SKM-1 treated with dmso at 0.1 percent for 144 hours (cell line): ENCODE measurements at regions not wholly inside any gene's neighbourhood (a gene's known extent, or its start where the extent isn't known, plus 50 kb on each side); places are given as distances from the start of the nearest gene placed in this dataset.

Experiments used
- DNase-seq: peaks from one replicate; lab custom pipeline; 2025; ENCODE audit not compliant: unreplicated experiment; lab: John Stamatoyannopoulos, UW

DNA sequence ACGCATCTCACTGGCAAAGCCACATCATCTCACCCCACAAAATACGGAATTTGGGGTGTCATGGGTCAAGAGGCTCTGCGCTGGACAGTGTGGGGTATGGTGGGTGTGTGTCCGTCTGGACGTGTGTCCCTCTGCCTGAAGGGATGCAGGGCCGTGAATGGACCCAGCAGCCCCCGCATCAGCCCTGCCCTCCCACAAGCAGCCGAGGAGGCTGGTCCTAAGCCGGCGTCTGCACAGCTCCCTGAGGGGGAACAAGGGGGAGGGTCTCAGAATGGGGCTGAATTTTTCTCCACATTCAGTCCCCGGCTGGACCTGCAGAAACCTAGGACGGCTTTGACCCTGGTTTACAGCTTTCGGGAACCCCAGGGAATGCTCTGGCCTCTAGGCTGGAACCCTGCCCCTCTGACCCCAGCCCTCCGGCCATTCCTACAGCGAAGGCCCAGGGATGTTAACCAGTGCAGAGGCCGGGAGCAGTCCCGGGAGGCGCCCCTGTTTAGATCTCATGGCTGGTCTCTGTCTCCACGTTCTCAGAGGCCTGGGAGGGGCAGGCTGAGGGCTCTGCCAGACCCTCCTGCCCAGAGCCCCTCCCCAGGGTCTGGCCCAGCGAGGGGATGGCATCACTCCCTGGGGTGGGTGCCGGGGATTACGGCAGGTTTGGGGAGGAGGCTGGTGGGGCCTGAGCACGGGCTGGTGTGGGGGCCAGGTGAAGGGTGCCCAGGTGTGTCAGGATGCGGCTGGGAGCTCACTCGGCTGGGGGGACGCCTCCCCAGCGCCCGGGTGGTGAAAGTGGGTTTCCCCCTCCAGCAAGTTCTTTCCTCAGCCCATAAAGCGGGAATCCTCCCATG, 156.5 kb upstream of the C14orf180 start:
- DNase-seq: no peak

- no peak for DNase-seq
Measured at GRCh38 chr14:104423701-104424405, 155.7 kb upstream of the C14orf180 start.

DNA sequence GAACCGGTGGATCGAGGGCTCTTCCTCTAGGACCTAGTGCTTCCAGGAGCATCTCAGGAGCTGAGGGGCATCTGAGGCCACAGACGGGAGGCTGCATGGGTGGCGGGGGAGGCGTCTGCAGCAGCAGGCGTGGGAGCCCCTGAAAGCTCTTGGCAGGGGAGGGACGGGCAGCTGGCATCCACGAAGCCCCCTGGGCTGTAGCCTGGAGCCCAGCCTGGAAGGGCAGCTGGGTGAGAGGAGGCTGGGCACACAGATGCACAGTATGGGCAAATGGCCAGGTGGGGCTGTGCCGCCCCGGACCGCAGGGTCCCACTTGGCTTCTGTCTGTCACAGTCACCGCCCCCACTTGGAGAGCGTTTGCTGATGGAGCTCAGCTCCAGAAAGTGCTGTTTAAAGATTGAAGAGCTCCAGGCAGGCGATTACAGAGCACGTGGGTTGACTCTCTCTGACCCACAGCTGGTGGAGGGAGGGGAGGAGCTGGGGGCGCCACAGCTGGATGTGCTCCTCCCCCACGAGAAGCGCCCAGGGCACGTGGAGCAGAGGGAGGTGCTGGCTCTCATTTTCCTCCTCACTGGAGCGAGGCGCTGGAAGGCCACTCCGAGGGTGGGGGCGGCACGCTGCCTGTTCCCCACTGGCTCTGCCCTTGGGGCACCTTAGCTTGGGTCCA, 155.0 kb upstream of the C14orf180 start:
- no peak for DNase-seq

DNA sequence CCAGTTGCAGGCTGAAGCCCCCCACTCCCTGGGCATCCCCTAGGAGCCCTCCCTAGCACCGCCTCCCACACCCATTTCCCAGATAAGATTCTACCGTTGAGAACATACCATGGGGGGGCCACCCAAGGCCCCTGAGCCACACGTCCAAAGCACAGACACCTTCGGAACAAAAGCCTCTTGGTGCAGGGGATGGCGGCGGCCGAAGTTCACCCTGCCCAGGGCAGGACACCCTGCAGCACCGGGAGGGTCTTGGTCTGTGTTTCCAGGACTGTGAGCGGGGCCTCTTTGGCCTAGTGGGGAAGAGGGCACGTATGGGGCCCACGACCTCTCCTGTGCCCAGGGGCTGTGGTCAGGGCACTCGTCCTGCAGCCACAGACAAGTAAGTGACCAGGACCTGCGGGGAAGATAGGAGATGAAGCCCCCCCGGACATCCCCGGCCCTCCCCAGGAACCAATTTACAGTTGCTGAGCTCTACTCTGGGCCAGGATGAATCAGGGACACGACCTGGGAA, 154.3 kb upstream of the C14orf180 start:
- no peak for DNase-seq

GRCh38 chr14:104425763-104426646, 153.6 kb upstream of the C14orf180 start:
- no peak for DNase-seq

DNA sequence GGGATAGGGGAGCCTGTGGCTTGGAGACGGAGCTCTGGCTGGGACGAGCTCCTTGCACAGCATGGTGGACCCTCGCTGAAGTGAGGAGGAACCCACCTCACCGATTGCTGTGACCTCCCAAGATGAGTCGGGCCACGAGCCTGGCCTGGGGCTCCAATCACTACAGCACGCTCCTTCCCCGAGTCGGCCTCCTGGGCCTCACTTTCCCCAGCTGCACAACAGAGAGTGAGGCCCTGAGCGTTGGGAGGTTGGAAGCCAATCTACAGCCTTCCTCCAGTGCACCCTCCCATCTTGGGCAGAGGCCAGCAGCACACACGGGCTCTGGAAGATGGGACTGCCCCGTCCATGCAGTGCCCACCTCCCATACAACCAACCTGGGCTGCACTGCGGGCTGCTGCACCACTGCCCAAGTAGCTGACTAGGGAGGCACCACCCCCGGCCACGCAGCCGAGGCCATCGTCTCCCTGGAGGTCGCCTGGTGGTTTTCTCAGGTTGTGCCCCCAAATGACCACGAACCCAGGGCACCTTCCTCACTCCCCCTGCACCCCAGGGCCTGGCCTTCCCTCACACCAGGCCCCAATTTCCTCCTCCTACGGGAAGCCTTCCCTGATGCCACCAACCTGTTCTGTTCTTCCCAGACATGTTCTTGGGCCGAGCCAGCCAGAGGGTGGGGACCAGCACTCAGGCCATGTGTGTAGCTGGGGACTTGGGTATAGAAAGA, 152.3 kb upstream of the C14orf180 start:
- DNase-seq: no peak

DNA sequence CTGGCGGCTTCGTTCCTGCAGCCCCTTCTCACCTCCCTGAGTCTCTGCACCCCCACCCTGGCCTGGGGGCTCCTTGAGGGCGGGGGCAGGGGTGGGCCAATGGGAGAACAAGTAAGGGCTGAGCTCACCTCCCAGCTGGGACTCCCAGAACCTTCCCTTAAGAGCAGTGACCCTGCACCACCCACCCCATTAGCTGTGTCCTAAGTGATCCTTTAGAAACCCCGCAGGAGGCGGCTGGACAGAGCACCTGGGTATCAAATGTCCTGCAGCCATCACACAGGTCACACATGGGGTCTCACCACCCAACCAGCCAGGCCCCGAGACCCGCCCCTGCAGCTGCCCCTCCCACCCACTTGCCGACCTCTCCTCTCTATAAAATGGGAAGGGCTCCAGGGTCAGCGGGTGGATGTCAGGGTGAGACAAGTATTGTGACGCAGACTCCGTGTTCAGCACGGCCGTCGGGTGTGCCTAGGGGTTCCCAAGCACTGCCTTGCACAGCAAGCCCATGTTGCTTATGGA, 151.2 kb upstream of the C14orf180 start:
- no peak for DNase-seq

DNA sequence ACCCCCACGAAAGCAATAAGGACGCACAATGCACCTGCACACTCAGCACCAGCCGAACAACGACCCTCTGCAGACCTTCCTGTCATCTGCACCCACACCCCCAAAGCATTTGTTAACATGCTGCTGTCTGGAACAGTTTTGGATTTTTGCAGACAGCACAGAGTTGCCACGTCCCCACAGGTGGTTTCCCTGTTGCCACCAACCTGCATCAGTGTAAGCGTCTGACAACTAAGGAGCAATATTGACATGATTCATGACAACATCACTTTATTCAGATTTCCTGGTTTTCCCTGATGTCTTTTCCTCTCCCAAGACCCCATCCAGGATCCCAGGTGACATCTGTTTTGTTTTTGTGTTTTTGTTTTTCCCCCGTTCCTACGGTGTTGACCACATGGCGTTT, 150.7 kb upstream of the C14orf180 start:
- no peak for DNase-seq

DNA sequence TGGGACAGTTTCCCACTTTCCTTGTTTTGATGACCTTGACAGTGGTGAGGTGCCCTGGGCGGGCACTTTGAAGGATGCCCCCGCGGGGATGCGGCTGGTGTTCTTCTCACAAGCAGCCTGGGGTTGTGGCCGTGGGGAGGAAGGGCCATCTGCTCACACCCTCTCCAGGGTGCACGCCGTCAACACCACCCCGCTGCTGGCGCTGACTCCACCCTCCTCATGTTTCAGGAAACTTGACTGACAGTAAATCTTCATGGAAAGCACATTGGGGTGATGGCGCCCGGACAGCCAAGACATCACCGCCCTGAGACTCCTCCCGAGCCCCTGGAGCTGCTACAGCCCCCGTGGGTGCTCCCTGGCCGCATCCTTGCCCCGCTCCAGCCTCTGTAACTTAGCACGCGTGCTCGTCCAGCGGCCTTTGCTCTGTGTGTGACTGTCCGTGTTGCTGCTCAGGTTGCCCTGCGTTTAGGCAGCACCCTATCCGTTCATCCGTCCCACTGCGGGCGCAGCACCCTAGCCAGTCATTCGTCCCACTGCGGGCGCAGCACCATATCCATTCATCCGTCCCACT, 150.2 kb upstream of the C14orf180 start:
- DNase-seq: no peak

DNA sequence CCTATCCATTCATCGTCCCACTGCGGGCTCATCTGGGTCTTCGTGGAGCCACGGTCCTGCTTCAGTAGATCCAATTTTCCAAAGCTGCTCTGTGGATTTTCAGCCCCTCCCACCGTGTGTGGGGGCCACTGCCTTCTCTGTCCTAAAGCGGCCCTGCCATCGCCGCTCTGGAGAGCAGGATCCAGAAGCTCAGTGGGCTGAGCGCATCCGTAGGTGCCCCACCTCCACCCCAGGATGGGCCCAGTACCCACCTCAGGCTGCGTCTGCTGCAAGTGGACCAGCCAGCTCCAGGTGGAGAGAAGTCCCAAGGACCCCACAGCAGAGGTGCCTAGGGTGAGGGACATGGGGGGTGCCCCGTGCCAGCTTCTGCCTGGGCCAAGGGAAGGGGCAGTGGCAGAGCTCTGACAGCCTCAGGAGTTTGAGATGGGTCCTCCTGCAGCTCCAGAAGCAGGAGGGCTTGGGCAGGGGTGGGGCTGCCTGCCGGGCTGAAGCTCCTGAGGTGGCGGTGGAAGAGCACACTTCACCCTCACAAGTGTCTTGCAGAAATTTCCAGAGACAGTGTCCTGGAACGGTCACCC, 148.1 kb upstream of the C14orf180 start:
- no peak for DNase-seq

DNA sequence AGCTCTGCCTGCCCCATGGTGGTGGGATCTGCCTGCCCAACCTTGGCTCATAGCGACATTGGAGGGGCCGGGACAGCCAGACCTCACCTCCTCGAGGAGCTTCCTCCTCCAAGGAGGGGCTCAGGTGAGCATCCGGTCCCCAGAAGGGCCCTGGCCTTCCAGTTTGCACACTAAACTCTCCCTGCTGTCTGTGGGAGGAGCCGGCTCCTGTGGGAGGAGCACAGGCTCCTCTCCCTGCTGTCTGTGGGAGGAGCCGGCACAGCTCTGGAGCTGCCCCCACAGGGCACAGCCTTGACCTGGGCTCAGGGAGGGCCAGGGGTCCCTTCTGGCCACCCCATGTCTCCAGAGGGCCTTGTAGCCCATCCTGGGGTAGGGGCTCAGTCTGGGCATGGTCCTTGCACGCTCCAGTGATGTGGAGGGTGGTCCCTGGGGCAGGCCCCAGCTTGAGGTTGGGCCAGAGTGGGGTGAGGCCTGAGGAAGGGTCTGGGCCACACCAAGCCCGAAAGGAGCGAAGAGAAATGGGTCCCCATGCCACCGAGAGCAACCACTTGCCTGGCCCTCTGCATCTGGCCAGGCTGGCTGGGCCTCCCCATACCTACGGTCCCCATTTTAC, 147.5 kb upstream of the C14orf180 start:
- no peak for DNase-seq

GRCh38 chr14:104432611-104433231, 146.8 kb upstream of the C14orf180 start:
- DNase-seq: no peak

GRCh38 chr14:104433401-104434213, 146.0 kb upstream of the C14orf180 start:
- no peak for DNase-seq

DNA sequence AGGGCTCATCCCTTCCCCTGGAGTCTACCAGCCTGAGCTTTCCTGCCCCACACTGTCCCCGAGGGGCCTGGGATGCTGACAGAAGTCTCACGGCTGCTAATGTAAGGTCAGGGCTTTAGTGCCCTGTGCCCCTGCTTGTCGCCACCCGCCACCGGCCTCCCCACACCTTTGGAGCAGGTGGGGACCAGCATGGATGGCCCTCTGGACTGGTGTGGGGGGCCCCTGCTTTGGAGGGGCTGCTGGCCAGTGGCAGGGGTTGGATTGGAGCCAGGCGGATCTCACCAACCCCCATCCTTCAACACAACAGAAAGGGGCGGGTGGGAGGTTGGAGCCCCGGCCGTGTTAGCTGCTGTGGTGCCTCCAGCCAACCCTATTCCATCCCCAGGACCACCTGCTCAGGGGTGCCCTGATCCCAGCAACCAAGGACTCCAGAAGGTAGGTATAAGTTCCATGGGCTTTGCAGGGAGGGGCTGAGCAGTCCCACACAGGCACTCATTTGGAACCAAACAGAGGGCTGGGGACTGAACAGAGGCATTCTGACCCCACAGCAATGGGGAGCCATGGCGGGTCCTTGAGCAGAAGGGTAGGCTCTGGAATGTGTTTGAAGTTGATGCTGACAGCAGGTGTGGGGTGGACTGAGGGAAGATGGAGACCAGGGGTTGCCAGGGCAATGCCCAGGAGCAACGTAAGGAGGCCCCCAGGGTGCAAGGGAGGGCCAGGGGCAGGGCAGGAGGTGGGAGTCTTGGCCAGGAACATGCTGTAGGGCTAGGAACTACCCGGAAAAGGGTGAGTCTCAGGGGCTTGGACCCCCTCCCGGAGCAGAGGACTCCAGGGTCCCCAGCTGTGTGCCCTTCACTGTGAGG, 145.1 kb upstream of the C14orf180 start:
- no peak for DNase-seq

DNA sequence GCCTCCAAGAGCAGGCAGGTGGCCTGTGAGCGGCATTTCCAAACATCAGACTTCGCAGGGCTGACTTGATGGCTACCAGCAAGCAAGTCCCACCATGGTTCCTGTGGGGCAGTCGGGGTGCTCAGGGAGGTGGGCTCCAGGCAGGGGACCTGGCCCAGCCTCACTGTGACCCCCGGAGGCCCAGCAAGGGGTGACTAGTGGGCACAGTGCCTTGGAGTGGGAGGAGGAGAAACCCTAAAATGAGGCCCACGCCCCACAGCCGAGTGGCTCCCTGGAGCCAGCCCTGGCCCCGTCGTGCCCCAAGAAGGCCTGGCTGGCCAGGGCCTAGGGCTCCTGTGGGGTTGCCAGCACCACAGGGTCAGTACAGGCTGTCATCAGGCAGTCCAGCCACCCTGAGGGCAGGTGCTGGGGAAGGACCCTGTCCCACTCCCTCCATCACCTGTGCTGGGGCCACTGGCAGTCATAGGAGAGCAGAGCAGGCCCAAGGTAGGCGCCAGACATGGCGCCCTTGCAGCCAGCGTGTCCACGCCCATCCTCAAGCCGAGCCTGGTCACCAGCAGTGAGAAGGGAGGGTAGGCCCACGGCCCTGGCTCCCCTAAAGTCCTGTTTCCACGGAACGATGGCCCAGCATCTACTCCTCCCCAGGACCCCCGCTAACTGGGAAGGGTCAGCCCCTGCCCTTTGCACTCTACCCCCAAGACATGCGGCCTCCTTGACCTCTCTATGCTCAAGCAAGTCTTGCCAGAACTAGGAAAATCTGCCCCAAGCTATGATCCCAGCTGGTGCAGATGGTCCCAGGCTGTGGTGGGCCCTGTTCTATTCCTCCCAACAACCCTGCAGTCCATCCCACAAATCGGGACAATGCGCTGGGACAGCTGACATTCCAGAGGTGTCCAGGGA, 144.2 kb upstream of the C14orf180 start:
- no peak for DNase-seq
